Umbilical cord (tissue), 1 donor: ENCODE measurements at regions not wholly inside any gene's neighbourhood (a gene's known extent, or its start where the extent isn't known, plus 50 kb on each side); places are given as distances from the start of the nearest gene placed in this dataset.

ENCODE experiments used
- DNase-seq: peaks from one replicate; pipeline ENCODE4 v3.0.0-alpha.2; 2015; ENCODE audit warnings: low spot score

GRCh38 chr11:25863986-25864385 lies 467.9 kb upstream of the ANO3 start:
- peak; percentile 45 for DNase-seq

- no peak for DNase-seq
Measured at GRCh38 chr11:25876456-25876965, 455.4 kb upstream of the ANO3 start.

- DNase-seq, result no peak
Measured at GRCh38 chr11:25886036-25886435, 445.9 kb upstream of the ANO3 start.

GRCh38 chr11:25890626-25891260 lies 441.2 kb upstream of the ANO3 start:
- no peak for DNase-seq

GRCh38 chr11:25891960-25892359 lies 440.0 kb upstream of the ANO3 start:
- DNase-seq, result no peak

- DNase-seq, result peak; percentile 13
Measured at GRCh38 chr11:25899617-25900160, 432.2 kb upstream of the ANO3 start.

GRCh38 chr11:25900814-25901213 lies 431.1 kb upstream of the ANO3 start:
- no peak for DNase-seq

GRCh38 chr11:25901415-25901814 lies 430.5 kb upstream of the ANO3 start:
- DNase-seq, result no peak

GRCh38 chr11:25902476-25902875 lies 429.5 kb upstream of the ANO3 start:
- DNase-seq, result no peak

GRCh38 chr11:25908726-25909125 lies 423.2 kb upstream of the ANO3 start:
- DNase-seq, result no peak

GRCh38 chr11:25910086-25910485 lies 421.8 kb upstream of the ANO3 start:
- peak; percentile 10 for DNase-seq

GRCh38 chr11:25920356-25920755 lies 411.6 kb upstream of the ANO3 start:
- DNase-seq, result no peak

GRCh38 chr11:25924586-25924985 lies 407.3 kb upstream of the ANO3 start:
- no peak for DNase-seq

GRCh38 chr11:25925359-25925758 lies 406.6 kb upstream of the ANO3 start:
- no peak for DNase-seq

GRCh38 chr11:25927411-25927953 lies 404.4 kb upstream of the ANO3 start:
- peak; percentile 52 for DNase-seq

GRCh38 chr11:25928076-25928475 lies 403.9 kb upstream of the ANO3 start:
- peak; percentile 16 for DNase-seq

GRCh38 chr11:25938952-25939351 lies 393.0 kb upstream of the ANO3 start:
- no peak for DNase-seq

GRCh38 chr11:25939691-25940090 lies 392.2 kb upstream of the ANO3 start:
- DNase-seq, result no peak

GRCh38 chr11:25941353-25941752 lies 390.6 kb upstream of the ANO3 start:
- DNase-seq, result no peak

- no peak for DNase-seq
Measured at GRCh38 chr11:25943031-25943430, 388.9 kb upstream of the ANO3 start.

GRCh38 chr11:25943777-25944661 lies 387.9 kb upstream of the ANO3 start:
- DNase-seq, result no peak

- no peak for DNase-seq
Measured at GRCh38 chr11:25949918-25950317, 382.0 kb upstream of the ANO3 start.
